B cell (primary cell): ENCODE measurements at regions not wholly inside any gene's neighbourhood (a gene's known extent, or its start where the extent isn't known, plus 50 kb on each side); places are given as distances from the start of the nearest gene placed in this dataset.

Source experiments
- ATAC-seq: fragments of 200-7000 bp; cut with Tn5 transposase; one replicate; pipeline ENCODE4 v1.10.0; 2021; ENCODE audit warnings: low read depth, mild to moderate bottlenecking, moderate number of reproducible peaks, moderate library complexity
- CTCF ChIA-PET: fragments of 350-600 bp; sonication (Branson Sonifier 250); formaldehyde crosslinking; loops from one replicate; lab custom pipeline; 2021; ENCODE audit warnings: antibody characterized with exemption, inconsistent platforms; lab: Charles Lee
- POLR2A ChIA-PET: fragments of 350-600 bp; sonication (Branson Sonifier 250); formaldehyde crosslinking; loops from one replicate; lab custom pipeline; 2021; ENCODE audit warnings: antibody characterized with exemption; lab: Charles Lee
- DNase-seq: peaks from one replicate; pipeline ENCODE4 v3.0.0; 2013
- H2AFZ ChIP-seq: 2 replicates; pipeline ENCODE4 v1.6.1; 2012; ENCODE audit warnings: mild to moderate bottlenecking, low read depth, low read length; ENCODE audit not compliant: insufficient read depth, poor library complexity, severe bottlenecking
- H3K27ac ChIP-seq, 2 donors: 1 replicate in 1 of 2; 2 replicates in 1 of 2; pipeline ENCODE4 v1.5.1; 2012 to 2013; ENCODE audit warnings: low read length in 2 of 2, mild to moderate bottlenecking in 2 of 2, moderate library complexity in 1 of 2
- H3K27me3 ChIP-seq, 4 experiments: fragments of 200-600 bp in 1 of 4; sonication (generic) in 1 of 4; replicated peaks in 1 of 4; 1 replicate in 2 of 4; 2 replicates in 2 of 4; pipeline versions ENCODE4 v1.6.1 to v1.7.0; 2013 to 2016; ENCODE audit warnings: low read length in 3 of 4, mild to moderate bottlenecking in 2 of 4, mixed read lengths in 1 of 4, moderate library complexity in 1 of 4; ENCODE audit not compliant: insufficient read depth in 4 of 4, control insufficient read depth in 3 of 4; ENCODE audit errors: control extremely low read depth in 1 of 4
- H3K36me3 ChIP-seq, 2 experiments: replicated peaks in 1 of 2; 1 replicate in 1 of 2; 2 replicates in 1 of 2; pipeline versions ENCODE4 v1.6.1 to v1.7.1; 2013; ENCODE audit warnings: low read length in 1 of 2; ENCODE audit not compliant: insufficient read depth in 2 of 2, control insufficient read depth in 1 of 2; ENCODE audit errors: control extremely low read depth in 1 of 2, extremely low read depth in 1 of 2
- H3K4me1 ChIP-seq, 2 donors: fragments of 200-600 bp in 1 of 2; sonication (generic) in 1 of 2; 1 replicate in 1 of 2; 2 replicates in 1 of 2; pipeline versions ENCODE4 v1.5.1 to v1.6.1; 2013 to 2017; ENCODE audit warnings: low read length in 2 of 2; ENCODE audit not compliant: control insufficient read depth in 2 of 2, insufficient read depth in 2 of 2
- H3K4me2 ChIP-seq: replicated peaks from 2 replicates; pipeline ENCODE3; 2012; ENCODE audit warnings: mild to moderate bottlenecking, low read depth, low read length; ENCODE audit not compliant: poor library complexity, severe bottlenecking
- H3K4me3 ChIP-seq, 5 experiments: fragments of 200-600 bp in 1 of 5; sonication (generic) in 1 of 5; 1 replicate in 3 of 5; 2 replicates in 2 of 5; pipeline versions ENCODE4 v1.5.1 to v1.7.0; 2011 to 2016; ENCODE audit warnings: low read length in 4 of 5, mild to moderate bottlenecking in 4 of 5, low read depth in 2 of 5, control low read depth in 1 of 5, moderate library complexity in 1 of 5; ENCODE audit not compliant: insufficient read depth in 1 of 5; ENCODE audit errors: control extremely low read depth in 1 of 5, extremely low read depth in 1 of 5
- H3K79me2 ChIP-seq: fragments of 200-600 bp; sonication (generic); one replicate; pipeline ENCODE4 v1.6.0; 2016; ENCODE audit warnings: low read length; ENCODE audit not compliant: control insufficient read depth, insufficient read depth
- H3K9ac ChIP-seq: fragments of 200-600 bp; sonication (generic); 2 replicates; pipeline ENCODE4 v1.6.1; 2017; ENCODE audit warnings: mild to moderate bottlenecking, low read length, moderate library complexity
- H3K9me3 ChIP-seq, 3 donors: one replicate each; pipeline versions ENCODE4 v1.6.1 to v1.7.1; 2013; ENCODE audit warnings: low read length in 2 of 3; ENCODE audit not compliant: control insufficient read depth in 2 of 3, insufficient read depth in 1 of 3; ENCODE audit errors: control extremely low read depth in 1 of 3
- H4K20me1 ChIP-seq: 2 replicates; pipeline ENCODE4 v1.6.0; 2012; ENCODE audit warnings: mild to moderate bottlenecking, low read length; ENCODE audit not compliant: insufficient read depth, control insufficient read depth, poor library complexity, severe bottlenecking
- H3K27ac Mint-ChIP-seq: one replicate; pipeline ENCODE4 v1.8.0; 2021; ENCODE audit warnings: mixed read lengths
- H3K27me3 Mint-ChIP-seq: one replicate; pipeline ENCODE4 v1.8.0; 2021; ENCODE audit warnings: mixed read lengths
- H3K4me1 Mint-ChIP-seq: one replicate; pipeline ENCODE4 v1.8.0; 2021; ENCODE audit warnings: mixed read lengths
- H3K4me3 Mint-ChIP-seq: one replicate; pipeline ENCODE4 v1.8.0; 2021; ENCODE audit warnings: mixed read lengths
- H3K9me3 Mint-ChIP-seq: one replicate; pipeline ENCODE4 v1.8.0; 2022; ENCODE audit warnings: mixed read lengths; ENCODE audit not compliant: insufficient read depth
- EZH2 ChIP-seq: IDR thresholded peaks from 2 replicates; pipeline ENCODE4 v1.6.1; 2012; ENCODE audit warnings: borderline replicate concordance, low read depth, mild to moderate bottlenecking, moderate library complexity, low read length; ENCODE audit not compliant: insufficient read depth, poor library complexity, severe bottlenecking
- WGBS: methylation state at CpG from one replicate; pipeline ENCODE4 v1.1.5; 2013; ENCODE audit warnings: missing lambda C conversion rate; ENCODE audit not compliant: insufficient coverage; 5-methylcytosine and 5-hydroxymethylcytosine counted together
- intact Hi-C: fragments of 100-400 bp; cut with micrococcal nuclease; formaldehyde crosslinking; loops from one replicate; pipeline ENCODE4 v1.10.0; 2022
- TF ChIP-seq, protein P1 (sequence below): fragments of 200-600 bp; IDR thresholded peaks from one replicate; pipeline ENCODE4 v1.8.0; 2022; ENCODE audit warnings: antibody characterized with exemption, mild to moderate bottlenecking

DNA sequence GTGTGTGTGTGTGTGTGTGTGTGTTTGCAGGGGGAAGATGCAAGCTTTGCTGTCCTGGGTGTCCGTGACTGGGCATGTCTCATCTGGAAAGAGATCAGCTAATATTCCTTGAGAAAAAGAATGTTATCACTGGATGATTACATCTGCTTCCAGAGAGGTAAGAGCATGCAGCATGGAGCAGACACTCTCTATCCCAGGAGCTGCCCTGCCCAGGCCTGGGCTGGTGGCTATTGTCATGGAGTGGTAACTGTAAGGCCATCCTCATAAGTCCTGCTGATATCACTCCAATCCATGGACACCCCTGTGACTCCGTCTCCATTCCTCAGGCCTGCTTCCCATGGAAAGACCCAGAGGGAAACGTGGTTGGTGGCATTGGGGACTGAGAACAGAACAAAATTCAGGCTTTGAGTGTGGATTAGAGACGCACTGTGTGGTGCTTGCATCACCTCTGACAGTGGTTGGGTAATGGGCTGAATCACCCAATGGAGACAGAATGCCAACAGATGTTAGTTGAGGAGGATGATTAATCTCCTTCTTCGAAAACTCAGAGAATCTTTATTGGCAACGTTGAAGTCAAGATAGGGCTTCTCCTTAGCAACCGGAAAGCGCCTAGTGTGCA lies 52.0 kb upstream of the KCNIP1 start:
- no peak for DNase-seq
- Histone ChIP-seq H2AFZ (no peak overlapping the region), H4K20me1 (no peaks in the 10 kb centered on the region), H3K79me2 (no peaks in the 10 kb centered on the region), H3K4me2 (no peak overlapping the region), H3K9me3 (peaks cover 0 to 4% (median 3%) of the 10 kb centered on the region in 3 donors), H3K9ac (no peak overlapping the region), H3K4me1 (no peaks in the 10 kb centered on the region), H3K4me3 (no peak overlapping the region), H3K27me3 (peaks cover 0 to 2% (median 0%) of the 10 kb centered on the region in 4 experiments), H3K27ac (no peak overlapping the region), H3K36me3 (no peaks in the 10 kb centered on the region)
- CTCF ChIA-PET, result interaction anchor here (0.8 kb wide), 1 partner anchor 31 kb away, joined by 3 read pairs; no protein-coding TSS in a partner anchor
- POLR2A ChIA-PET, result no interaction called here
- ATAC-seq, result no peak
- intact Hi-C loops, result no loop called here
- 86% methylated on average over 8 of the region's 8 CpGs for WGBS
- Mint-ChIP-seq H3K27ac (no peak overlapping the region), H3K9me3 (no peaks in the 10 kb centered on the region), H3K27me3 (peaks cover 12% of the 10 kb centered on the region), H3K4me3 (no peak overlapping the region), H3K4me1 (no peaks in the 10 kb centered on the region)
- TF ChIP-seq, protein P1, sequence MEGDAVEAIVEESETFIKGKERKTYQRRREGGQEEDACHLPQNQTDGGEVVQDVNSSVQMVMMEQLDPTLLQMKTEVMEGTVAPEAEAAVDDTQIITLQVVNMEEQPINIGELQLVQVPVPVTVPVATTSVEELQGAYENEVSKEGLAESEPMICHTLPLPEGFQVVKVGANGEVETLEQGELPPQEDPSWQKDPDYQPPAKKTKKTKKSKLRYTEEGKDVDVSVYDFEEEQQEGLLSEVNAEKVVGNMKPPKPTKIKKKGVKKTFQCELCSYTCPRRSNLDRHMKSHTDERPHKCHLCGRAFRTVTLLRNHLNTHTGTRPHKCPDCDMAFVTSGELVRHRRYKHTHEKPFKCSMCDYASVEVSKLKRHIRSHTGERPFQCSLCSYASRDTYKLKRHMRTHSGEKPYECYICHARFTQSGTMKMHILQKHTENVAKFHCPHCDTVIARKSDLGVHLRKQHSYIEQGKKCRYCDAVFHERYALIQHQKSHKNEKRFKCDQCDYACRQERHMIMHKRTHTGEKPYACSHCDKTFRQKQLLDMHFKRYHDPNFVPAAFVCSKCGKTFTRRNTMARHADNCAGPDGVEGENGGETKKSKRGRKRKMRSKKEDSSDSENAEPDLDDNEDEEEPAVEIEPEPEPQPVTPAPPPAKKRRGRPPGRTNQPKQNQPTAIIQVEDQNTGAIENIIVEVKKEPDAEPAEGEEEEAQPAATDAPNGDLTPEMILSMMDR, result no peak
- no peak for TF ChIP-seq EZH2

DNA sequence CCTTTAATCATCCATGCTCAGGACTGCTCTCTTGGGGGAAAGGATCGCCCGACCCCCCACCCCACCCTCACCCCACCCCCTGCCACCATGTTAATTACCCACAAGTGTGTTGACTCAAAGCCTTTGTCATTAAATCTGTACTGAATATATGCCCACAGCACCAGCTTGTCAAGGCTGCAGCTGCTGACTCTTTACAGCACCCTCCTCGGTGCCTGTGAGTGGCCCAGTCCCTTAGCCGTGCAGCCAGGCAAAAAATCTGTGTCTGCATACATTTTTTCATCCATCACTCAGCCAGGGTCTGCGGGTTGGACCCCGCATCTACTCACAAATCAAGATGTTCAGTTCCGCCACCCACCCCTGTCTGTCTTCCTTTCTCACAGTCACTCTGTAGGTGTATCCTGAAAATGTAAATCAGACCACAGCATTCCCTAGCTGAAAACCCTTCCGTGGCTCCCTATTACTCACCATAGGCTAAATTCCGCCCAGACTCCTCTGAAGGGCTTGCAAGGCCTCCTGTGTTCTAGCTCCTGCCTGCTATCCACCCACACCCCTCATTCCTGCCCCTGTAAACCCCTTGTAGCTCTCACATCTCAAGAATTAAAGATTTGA lies 53.7 kb upstream of the KCNIP1 start:
- Histone ChIP-seq H4K20me1 (no peaks in the 10 kb centered on the region), H3K27me3 (peaks cover 0 to 2% (median 0%) of the 10 kb centered on the region in 4 experiments), H3K9me3 (peaks cover 0 to 4% (median 3%) of the 10 kb centered on the region in 3 donors), H3K36me3 (no peaks in the 10 kb centered on the region), H2AFZ (no peak overlapping the region), H3K79me2 (no peaks in the 10 kb centered on the region), H3K4me3 (no peak overlapping the region), H3K4me2 (no peak overlapping the region), H3K4me1 (no peaks in the 10 kb centered on the region), H3K9ac (no peak overlapping the region), H3K27ac (no peak overlapping the region)
- 88% methylated on average over 7 of the region's 9 CpGs for WGBS
- no peaks in the 10 kb centered on the region for H3K9me3 Mint-ChIP-seq
- no peaks in the 10 kb centered on the region for H3K4me1 Mint-ChIP-seq
- TF ChIP-seq, protein P1, result no peak
- TF ChIP-seq EZH2, result no peak
- ATAC-seq (no peak), DNase-seq (no peak)
- intact Hi-C loops, result no loop called here
- H3K4me3 Mint-ChIP-seq, result no peak overlapping the region
- ChIA-PET CTCF (no interaction called here), POLR2A (no interaction called here)
- H3K27me3 Mint-ChIP-seq, result peaks cover 12% of the 10 kb centered on the region
- H3K27ac Mint-ChIP-seq, result no peak overlapping the region
